ENCODE measurements at regions not wholly inside any gene's neighbourhood (a gene's known extent, or its start where the extent isn't known, plus 50 kb on each side); places are given as distances from the start of the nearest gene placed in this dataset.
A peak's percentile ranks its signal among the peaks of the same experiment; 100 is the strongest.

- Histone ChIP-seq H3K9ac (ENCODE audit: low read depth in 1 of 2, low read length in 2 of 2) (no peak overlapping the region), H3K27ac (ENCODE audit: low read depth in 1 of 2, low read length in 2 of 2) (peak overlapping the region; percentile 73 to 80)
Measured at GRCh38 chr20:53767206-53767930, 173.7 kb upstream of the ZNF217 start.

More at GRCh38 chr20:53767206-53767930, 173.7 kb upstream of the ZNF217 start:
- no peaks in the 10 kb centered on the region for H3K36me3 ChIP-seq (ENCODE audit: control insufficient read depth in 4 of 4, insufficient read depth in 3 of 4, low read depth in 1 of 4, low read length in 3 of 4)
- H3K4me1 ChIP-seq (ENCODE audit: control insufficient read depth in 4 of 4, insufficient read depth in 4 of 4, low read length in 3 of 4), result peaks cover 0 to 10% (median under 1%) of the 10 kb centered on the region in 4 donors
- peak overlapping the region in 2 of 3 donors; percentile 5 to 12 for H3K4me3 ChIP-seq (ENCODE audit: low read depth in 1 of 3, low read length in 3 of 3)
- 34% methylated on average over 6 of the region's 6 CpGs for WGBS
- H3K27me3 ChIP-seq (ENCODE audit: control insufficient read depth in 4 of 4, insufficient read depth in 4 of 4, low read length in 3 of 4), result no peaks in the 10 kb centered on the region
- TF ChIP-seq REST (IDR thresholded peaks at IDR 0.05), result peak; percentile 34
- TF ChIP-seq TAF1 (conservative IDR thresholded peaks at IDR 0.05), result peak; percentile 47
- TF ChIP-seq GABPA (IDR thresholded peaks at IDR 0.05 in 1 of 2, conservative IDR thresholded peaks at IDR 0.05 in 1 of 2), result no peak
- no peak for TF ChIP-seq EGR1 (IDR thresholded peaks at IDR 0.05; ENCODE audit: low read depth in 2 of 2)
- TF ChIP-seq RXRA (IDR thresholded peaks at IDR 0.05), result peak; percentile 76 to 77
- TF ChIP-seq CTCF (IDR thresholded peaks at IDR 0.05; ENCODE audit: low read depth, low read length, missing input control), result no peak
- TF ChIP-seq ATF3 (IDR thresholded peaks at IDR 0.05), result no peak
- peak; percentile 53 to 63 for TF ChIP-seq HNF4A (conservative IDR thresholded peaks at IDR 0.05)
- no peak for TF ChIP-seq NR2F2 (IDR thresholded peaks at IDR 0.05)
- TF ChIP-seq YY1 (IDR thresholded peaks at IDR 0.05), result peak; percentile 65
- no peak for TF ChIP-seq HNF4G (IDR thresholded peaks at IDR 0.05)
- no peak for TF ChIP-seq FOXA1 (IDR thresholded peaks at IDR 0.05)
- TF ChIP-seq RAD21 (IDR thresholded peaks at IDR 0.05), result peak; percentile 11 to 44
- TF ChIP-seq FOXA2 (IDR thresholded peaks at IDR 0.05), result no peak
- no peak for TF ChIP-seq MAX (IDR thresholded peaks at IDR 0.05)
- no peak for TF ChIP-seq ZBTB33 (IDR thresholded peaks at IDR 0.05)
- TF ChIP-seq JUND (IDR thresholded peaks at IDR 0.05), result peak in 1 of 2 donors; percentile 24
- TF ChIP-seq SP1 (IDR thresholded peaks at IDR 0.05), result peak; percentile 74
- DNase-seq (ENCODE audit: low spot score), result no peak
- H3K9me3 ChIP-seq (ENCODE audit: control insufficient read depth in 4 of 4, low read length in 3 of 4), result no peaks in the 10 kb centered on the region

Measured in liver (tissue), 8 donors.